ENCODE measurements at regions not wholly inside any gene's neighbourhood (a gene's known extent, or its start where the extent isn't known, plus 50 kb on each side); places are given as distances from the start of the nearest gene placed in this dataset.

GRCh38 chr11:122363296-122363695, 247.3 kb upstream of the BLID start:
- TF ChIP-seq CTCF (conservative IDR thresholded peaks at IDR 0.05; ENCODE audit: low read depth, low read length), result no peak
- TF ChIP-seq BHLHE40 (IDR thresholded peaks at IDR 0.05; ENCODE audit: low read depth, low read length), result no peak
- TF ChIP-seq MAZ (IDR thresholded peaks at IDR 0.05; ENCODE audit: borderline replicate concordance, low read depth, low read length), result no peak
- TF ChIP-seq POLR2A (IDR thresholded peaks at IDR 0.05; ENCODE audit: low read depth, low read length), result no peak
- TF ChIP-seq RFX5 (IDR thresholded peaks at IDR 0.05; ENCODE audit: low read depth, low read length), result no peak
- TF ChIP-seq USF2 (IDR thresholded peaks at IDR 0.05; ENCODE audit: low read depth, low read length), result no peak
- TF ChIP-seq NFE2L2 (IDR thresholded peaks at IDR 0.05; ENCODE audit: low read depth, low read length), result no peak
- no peak for TF ChIP-seq SMC3 (IDR thresholded peaks at IDR 0.05; ENCODE audit: low read depth, low read length)
- no peak for TF ChIP-seq MXI1 (IDR thresholded peaks at IDR 0.05; ENCODE audit: borderline replicate concordance, low read depth, low read length)
- TF ChIP-seq RCOR1 (IDR thresholded peaks at IDR 0.05; ENCODE audit: insufficient replicate concordance, low read length), result no peak
